PC-9 (cell line): ENCODE measurements at regions not wholly inside any gene's neighbourhood (a gene's known extent, or its start where the extent isn't known, plus 50 kb on each side); places are given as distances from the start of the nearest gene placed in this dataset.

Source experiments
- BruUV-seq: library from RNA; stranded (reverse); fragments of 400-500 nt; replicated peaks from 2 replicates; lab custom pipeline; 2021; lab: Mats Ljungman, UMichigan
- CTCF ChIA-PET: fragments of 300-600 bp; sonication (Branson Sonifier 250); formaldehyde crosslinking; loops from one replicate; lab custom pipeline; 2022; ENCODE audit warnings: antibody characterized with exemption; lab: Charles Lee
- POLR2A ChIA-PET: fragments of 300-600 bp; sonication (Branson Sonifier 250); formaldehyde crosslinking; loops from one replicate; lab custom pipeline; 2022; ENCODE audit warnings: antibody characterized with exemption; ENCODE audit not compliant: unreplicated experiment; lab: Charles Lee
- DNase-seq, 2 experiments: peaks; one replicate each; pipeline versions ENCODE4 v3.0.0 to v3.0.0-alpha.2; 2015 to 2022; ENCODE audit warnings: mixed read lengths in 1 of 2
- H2AFZ ChIP-seq: fragments of 200-600 bp; sonication (generic); 2 replicates; pipeline ENCODE4 v1.8.1; 2017; ENCODE audit warnings: antibody characterized with exemption
- H3F3A ChIP-seq: fragments of 200-600 bp; sonication (generic); 2 replicates; pipeline ENCODE4 v1.8.1; 2017; ENCODE audit warnings: antibody characterized with exemption, mild to moderate bottlenecking, low read depth; ENCODE audit not compliant: insufficient read depth
- H3K27ac ChIP-seq: fragments of 200-600 bp; sonication (generic); 2 replicates; pipeline ENCODE4 v1.6.1; 2016; ENCODE audit warnings: mixed run types
- H3K27me3 ChIP-seq: fragments of 200-600 bp; sonication (generic); 2 replicates; pipeline ENCODE4 v1.6.1; 2016; ENCODE audit warnings: low read depth, mixed run types; ENCODE audit not compliant: insufficient read depth
- H3K36me3 ChIP-seq: fragments of 200-600 bp; sonication (generic); 2 replicates; pipeline ENCODE4 v1.6.1; 2016; ENCODE audit warnings: low read depth, mixed run types
- H3K4me1 ChIP-seq: fragments of 200-600 bp; sonication (generic); replicated peaks from 2 replicates; pipeline ENCODE4 v1.6.1; 2016; ENCODE audit warnings: mixed run types; ENCODE audit not compliant: insufficient read depth
- H3K4me2 ChIP-seq: fragments of 200-600 bp; sonication (generic); 2 replicates; pipeline ENCODE4 v1.6.1; 2017; ENCODE audit warnings: mixed run types
- H3K4me3 ChIP-seq: fragments of 200-600 bp; sonication (generic); 2 replicates; pipeline ENCODE4 v1.6.1; 2016; ENCODE audit warnings: mixed run types
- H3K79me2 ChIP-seq: fragments of 200-600 bp; sonication (generic); 2 replicates; pipeline ENCODE4 v1.6.1; 2017; ENCODE audit warnings: low read depth, mixed run types
- H3K9me2 ChIP-seq: fragments of 200-600 bp; sonication (generic); 2 replicates; pipeline ENCODE4 v1.8.1; 2017; ENCODE audit warnings: mild to moderate bottlenecking; ENCODE audit not compliant: insufficient read depth
- H3K9me3 ChIP-seq: fragments of 200-600 bp; sonication (generic); 2 replicates; pipeline ENCODE4 v1.8.1; 2016; ENCODE audit warnings: low read depth; ENCODE audit not compliant: insufficient read depth
- H4K20me1 ChIP-seq: fragments of 200-600 bp; sonication (generic); 2 replicates; pipeline ENCODE4 v1.8.1; 2017; ENCODE audit not compliant: insufficient read depth
- CTCF ChIP-seq: fragments of 200-600 bp; sonication (generic); conservative IDR thresholded peaks from 2 replicates; pipeline ENCODE4 v1.6.1; 2017; ENCODE audit warnings: mixed run types, antibody characterized with exemption, mild to moderate bottlenecking, moderate library complexity
- EZH2 ChIP-seq: fragments of 200-600 bp; sonication (generic); IDR thresholded peaks from 2 replicates; pipeline ENCODE4 v1.8.0; 2017; ENCODE audit warnings: antibody characterized with exemption, low read depth
- intact Hi-C: fragments of 100-400 bp; cut with micrococcal nuclease; formaldehyde crosslinking; loops from one replicate; pipeline ENCODE4 v1.10.0; 2022; ENCODE audit not compliant: unreplicated experiment

GRCh38 chr9:90309809-90310520 is 332.7 kb downstream of the DIRAS2 start:
- Histone ChIP-seq H3K36me3 (no peaks in the 10 kb centered on the region), H3K4me3 (no peak overlapping the region), H3K4me2 (no peak overlapping the region), H3K9me2 (no peaks in the 10 kb centered on the region), H3K4me1 (no peaks in the 10 kb centered on the region), H3K9me3 (no peaks in the 10 kb centered on the region), H3F3A (no peaks in the 10 kb centered on the region), H3K79me2 (no peaks in the 10 kb centered on the region), H3K27me3 (no peaks in the 10 kb centered on the region), H4K20me1 (no peaks in the 10 kb centered on the region), H3K27ac (no peak overlapping the region), H2AFZ (no peak overlapping the region)
- POLR2A ChIA-PET = no interaction called here
- CTCF ChIA-PET = no interaction called here
- intact Hi-C loops = no loop called here
- no peak for TF ChIP-seq EZH2
- TF ChIP-seq CTCF = no peak
- no peak for DNase-seq
- BruUV-seq = no TSS peak

GRCh38 chr9:90310521-90310876 is 332.1 kb downstream of the DIRAS2 start:
- H3K4me1 ChIP-seq = no peaks in the 10 kb centered on the region
- H2AFZ ChIP-seq = no peak overlapping the region
- H3K4me2 ChIP-seq = no peak overlapping the region
- intact Hi-C loops = no loop called here
- no peaks in the 10 kb centered on the region for H3K79me2 ChIP-seq
- H3K27me3 ChIP-seq = no peaks in the 10 kb centered on the region
- H3K27ac ChIP-seq = no peak overlapping the region
- H3K9me3 ChIP-seq = no peaks in the 10 kb centered on the region
- no peaks in the 10 kb centered on the region for H3K9me2 ChIP-seq
- H3K4me3 ChIP-seq = no peak overlapping the region
- no peak for DNase-seq
- POLR2A ChIA-PET = no interaction called here
- no peak for TF ChIP-seq EZH2
- no peak for TF ChIP-seq CTCF
- no peaks in the 10 kb centered on the region for H3K36me3 ChIP-seq
- H4K20me1 ChIP-seq = no peaks in the 10 kb centered on the region
- no TSS peak for BruUV-seq
- CTCF ChIA-PET = no interaction called here
- no peaks in the 10 kb centered on the region for H3F3A ChIP-seq

- no peaks in the 10 kb centered on the region for H4K20me1 ChIP-seq
- no peaks in the 10 kb centered on the region for H3K79me2 ChIP-seq
- DNase-seq = no peak
- CTCF ChIA-PET = no interaction called here
- H3K9me3 ChIP-seq = no peaks in the 10 kb centered on the region
- TF ChIP-seq EZH2 (no peak), CTCF (no peak)
- no peaks in the 10 kb centered on the region for H3K27me3 ChIP-seq
- no TSS peak for BruUV-seq
- no peaks in the 10 kb centered on the region for H3F3A ChIP-seq
- no peak overlapping the region for H3K27ac ChIP-seq
- no peaks in the 10 kb centered on the region for H3K4me1 ChIP-seq
- H3K36me3 ChIP-seq = no peaks in the 10 kb centered on the region
- no peak overlapping the region for H3K4me2 ChIP-seq
- H3K4me3 ChIP-seq = no peak overlapping the region
- intact Hi-C loops = no loop called here
- POLR2A ChIA-PET = no interaction called here
- H3K9me2 ChIP-seq = no peaks in the 10 kb centered on the region
- H2AFZ ChIP-seq = no peak overlapping the region
These were observed 330.8 kb downstream of the DIRAS2 start for GRCh38 chr9:90311811-90312210.
